ENCODE measurements at regions not wholly inside any gene's neighbourhood (a gene's known extent, or its start where the extent isn't known, plus 50 kb on each side); places are given as distances from the start of the nearest gene placed in this dataset.

GRCh38 chr6:14710421-14710820 lies 535.4 kb upstream of the JARID2 start:
- TF ChIP-seq MXI1 (conservative IDR thresholded peaks at IDR 0.05; ENCODE audit: poor library complexity, severe bottlenecking) (no peak), POLR2AphosphoS5 (IDR thresholded peaks at IDR 0.05) (no peak), SMC3 (conservative IDR thresholded peaks at IDR 0.05; ENCODE audit: poor library complexity) (no peak), RAD21 (conservative IDR thresholded peaks at IDR 0.05) (no peak), EZH2 (IDR thresholded peaks at IDR 0.05; ENCODE audit: borderline replicate concordance, insufficient read depth, low read length, poor library complexity, severe bottlenecking) (no peak), TAF1 (IDR thresholded peaks at IDR 0.05; ENCODE audit: low read depth) (no peak), EP300 (conservative IDR thresholded peaks at IDR 0.05; ENCODE audit: poor library complexity, severe bottlenecking) (no peak)
- TF ChIP-seq, protein P1, sequence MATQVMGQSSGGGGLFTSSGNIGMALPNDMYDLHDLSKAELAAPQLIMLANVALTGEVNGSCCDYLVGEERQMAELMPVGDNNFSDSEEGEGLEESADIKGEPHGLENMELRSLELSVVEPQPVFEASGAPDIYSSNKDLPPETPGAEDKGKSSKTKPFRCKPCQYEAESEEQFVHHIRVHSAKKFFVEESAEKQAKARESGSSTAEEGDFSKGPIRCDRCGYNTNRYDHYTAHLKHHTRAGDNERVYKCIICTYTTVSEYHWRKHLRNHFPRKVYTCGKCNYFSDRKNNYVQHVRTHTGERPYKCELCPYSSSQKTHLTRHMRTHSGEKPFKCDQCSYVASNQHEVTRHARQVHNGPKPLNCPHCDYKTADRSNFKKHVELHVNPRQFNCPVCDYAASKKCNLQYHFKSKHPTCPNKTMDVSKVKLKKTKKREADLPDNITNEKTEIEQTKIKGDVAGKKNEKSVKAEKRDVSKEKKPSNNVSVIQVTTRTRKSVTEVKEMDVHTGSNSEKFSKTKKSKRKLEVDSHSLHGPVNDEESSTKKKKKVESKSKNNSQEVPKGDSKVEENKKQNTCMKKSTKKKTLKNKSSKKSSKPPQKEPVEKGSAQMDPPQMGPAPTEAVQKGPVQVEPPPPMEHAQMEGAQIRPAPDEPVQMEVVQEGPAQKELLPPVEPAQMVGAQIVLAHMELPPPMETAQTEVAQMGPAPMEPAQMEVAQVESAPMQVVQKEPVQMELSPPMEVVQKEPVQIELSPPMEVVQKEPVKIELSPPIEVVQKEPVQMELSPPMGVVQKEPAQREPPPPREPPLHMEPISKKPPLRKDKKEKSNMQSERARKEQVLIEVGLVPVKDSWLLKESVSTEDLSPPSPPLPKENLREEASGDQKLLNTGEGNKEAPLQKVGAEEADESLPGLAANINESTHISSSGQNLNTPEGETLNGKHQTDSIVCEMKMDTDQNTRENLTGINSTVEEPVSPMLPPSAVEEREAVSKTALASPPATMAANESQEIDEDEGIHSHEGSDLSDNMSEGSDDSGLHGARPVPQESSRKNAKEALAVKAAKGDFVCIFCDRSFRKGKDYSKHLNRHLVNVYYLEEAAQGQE (IDR thresholded peaks at IDR 0.05; ENCODE audit: borderline replicate concordance) = no peak
- TF ChIP-seq, protein P2, sequence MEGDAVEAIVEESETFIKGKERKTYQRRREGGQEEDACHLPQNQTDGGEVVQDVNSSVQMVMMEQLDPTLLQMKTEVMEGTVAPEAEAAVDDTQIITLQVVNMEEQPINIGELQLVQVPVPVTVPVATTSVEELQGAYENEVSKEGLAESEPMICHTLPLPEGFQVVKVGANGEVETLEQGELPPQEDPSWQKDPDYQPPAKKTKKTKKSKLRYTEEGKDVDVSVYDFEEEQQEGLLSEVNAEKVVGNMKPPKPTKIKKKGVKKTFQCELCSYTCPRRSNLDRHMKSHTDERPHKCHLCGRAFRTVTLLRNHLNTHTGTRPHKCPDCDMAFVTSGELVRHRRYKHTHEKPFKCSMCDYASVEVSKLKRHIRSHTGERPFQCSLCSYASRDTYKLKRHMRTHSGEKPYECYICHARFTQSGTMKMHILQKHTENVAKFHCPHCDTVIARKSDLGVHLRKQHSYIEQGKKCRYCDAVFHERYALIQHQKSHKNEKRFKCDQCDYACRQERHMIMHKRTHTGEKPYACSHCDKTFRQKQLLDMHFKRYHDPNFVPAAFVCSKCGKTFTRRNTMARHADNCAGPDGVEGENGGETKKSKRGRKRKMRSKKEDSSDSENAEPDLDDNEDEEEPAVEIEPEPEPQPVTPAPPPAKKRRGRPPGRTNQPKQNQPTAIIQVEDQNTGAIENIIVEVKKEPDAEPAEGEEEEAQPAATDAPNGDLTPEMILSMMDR (IDR thresholded peaks at IDR 0.05; ENCODE audit: poor library complexity, severe bottlenecking) = no peak
- H3F3A ChIP-seq (ENCODE audit: insufficient read depth, low read length, poor library complexity, severe bottlenecking) = no peaks in the 10 kb centered on the region
- no peak overlapping the region for H3K9ac ChIP-seq (ENCODE audit: low read length)
- no peaks in the 10 kb centered on the region for H4K20me1 ChIP-seq (ENCODE audit: insufficient read depth)
- H3K4me3 ChIP-seq (ENCODE audit: low read length) = no peak overlapping the region
- H3K36me3 ChIP-seq (ENCODE audit: insufficient read depth, low read length) = no peaks in the 10 kb centered on the region
- no peaks in the 10 kb centered on the region for H3K9me2 ChIP-seq (ENCODE audit: insufficient read depth, low read length)
- no peak overlapping the region for H3K4me2 ChIP-seq (ENCODE audit: low read length)
- no peaks in the 10 kb centered on the region for H3K27me3 ChIP-seq (ENCODE audit: insufficient read depth, low read depth, low read length)
- no peaks in the 10 kb centered on the region for H3K79me2 ChIP-seq (replicated peaks; ENCODE audit: insufficient read depth, low read length)
- H2AFZ ChIP-seq (ENCODE audit: low read depth, low read length) = no peak overlapping the region
- H3K27ac ChIP-seq (ENCODE audit: low read length) = no peak overlapping the region
- H3K9me3 ChIP-seq (ENCODE audit: low read length) = no peaks in the 10 kb centered on the region

DNA sequence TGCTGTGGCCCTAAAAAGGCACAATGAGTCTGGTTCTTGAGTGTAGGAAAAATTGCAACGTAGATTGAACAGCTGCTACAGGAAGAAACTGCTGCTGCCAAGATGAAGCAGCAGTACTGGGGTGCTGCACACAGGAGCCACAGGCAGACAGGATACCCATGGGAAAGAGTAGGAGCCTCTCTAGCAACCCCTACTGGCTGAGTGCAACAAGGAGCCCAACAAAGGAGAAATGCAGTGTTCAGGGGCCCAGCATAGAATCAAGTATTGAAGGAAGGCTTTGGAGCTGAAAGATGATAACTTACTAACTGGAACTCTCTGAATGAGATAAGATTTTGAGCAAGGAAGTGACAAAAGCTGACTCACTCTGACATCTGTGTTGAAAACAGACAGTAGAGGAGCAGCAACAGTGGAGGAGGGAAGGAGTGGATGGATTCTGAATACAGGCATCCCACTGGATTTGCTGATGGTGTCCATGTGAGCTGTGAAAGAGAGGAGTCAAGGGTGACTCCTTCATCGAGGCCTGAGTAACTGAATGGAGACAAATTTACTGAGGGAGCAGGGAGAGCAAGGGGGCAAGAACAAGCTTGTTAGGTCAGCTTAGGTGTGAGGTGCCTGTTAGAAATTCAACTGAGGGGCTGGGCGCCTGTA lies 534.7 kb upstream of the JARID2 start:
- H3K4me2 ChIP-seq (ENCODE audit: low read length) = no peak overlapping the region
- H3F3A ChIP-seq (ENCODE audit: insufficient read depth, low read length, poor library complexity, severe bottlenecking) = no peaks in the 10 kb centered on the region
- no peaks in the 10 kb centered on the region for H3K79me2 ChIP-seq (replicated peaks; ENCODE audit: insufficient read depth, low read length)
- no peak overlapping the region for H3K4me3 ChIP-seq (ENCODE audit: low read length)
- H3K9me2 ChIP-seq (ENCODE audit: insufficient read depth, low read length) = no peaks in the 10 kb centered on the region
- no peak overlapping the region for H3K9ac ChIP-seq (ENCODE audit: low read length)
- no peaks in the 10 kb centered on the region for H4K20me1 ChIP-seq (ENCODE audit: insufficient read depth)
- H3K27me3 ChIP-seq (ENCODE audit: insufficient read depth, low read depth, low read length) = no peaks in the 10 kb centered on the region
- H3K9me3 ChIP-seq (ENCODE audit: low read length) = no peaks in the 10 kb centered on the region
- TF ChIP-seq RAD21 (conservative IDR thresholded peaks at IDR 0.05) (no peak), MXI1 (conservative IDR thresholded peaks at IDR 0.05; ENCODE audit: poor library complexity, severe bottlenecking) (no peak), EZH2 (IDR thresholded peaks at IDR 0.05; ENCODE audit: borderline replicate concordance, insufficient read depth, low read length, poor library complexity, severe bottlenecking) (no peak), POLR2AphosphoS5 (IDR thresholded peaks at IDR 0.05) (no peak), SMC3 (conservative IDR thresholded peaks at IDR 0.05; ENCODE audit: poor library complexity) (no peak)
- H3K27ac ChIP-seq (ENCODE audit: low read length) = no peak overlapping the region
- H2AFZ ChIP-seq (ENCODE audit: low read depth, low read length) = no peak overlapping the region
- no peaks in the 10 kb centered on the region for H3K36me3 ChIP-seq (ENCODE audit: insufficient read depth, low read length)
